K562 (cell line): ENCODE measurements at regions not wholly inside any gene's neighbourhood (a gene's known extent, or its start where the extent isn't known, plus 50 kb on each side); places are given as distances from the start of the nearest gene placed in this dataset.

Experiments
- ATAC-seq: fragments of 200-7000 bp; cut with Tn5 transposase; 3 replicates; pipeline ENCODE4 v1.9.1; 2020; ENCODE audit warnings: moderate library complexity
- BruUV-seq: library from RNA; stranded (reverse); fragments of 400-500 nt; replicated peaks from 2 replicates; lab custom pipeline; 2021; lab: Mats Ljungman, UMichigan
- CTCF ChIA-PET: fragments of 300-600 bp; formaldehyde crosslinking; extraction: SDS; loops from one replicate; lab custom pipeline; 2021; ENCODE audit warnings: low intra/inter-chr PET ratio; lab: Yijun Ruan, JAX
- POLR2A ChIA-PET: fragments of 300-600, 350-650 bp; sonication (Branson Sonifier 250); formaldehyde crosslinking; extraction: SDS; loops from one replicate; lab custom pipeline; 2021; ENCODE audit warnings: antibody characterized with exemption, inconsistent platforms; lab: Yijun Ruan, JAX
- DNase-seq, 4 experiments: peaks; one replicate each; pipeline versions ENCODE4 v3.0.0 to v3.0.0-alpha.2; 2011 to 2018; ENCODE audit warnings: low spot score in 3 of 4, mixed read lengths in 3 of 4; ENCODE audit errors: extremely low read depth in 1 of 4
- FAIRE-seq: peaks from 2 replicates; lab custom pipeline; 2011; peaks lifted over from hg19 to GRCh38; lab: Jason Lieb, UNC
- H2AFZ ChIP-seq: 2 replicates; pipeline ENCODE4 v1.6.0; 2011; ENCODE audit warnings: low read depth, low read length, control low read depth, inconsistent platforms
- H3K27ac ChIP-seq: fragments of 200-600 bp; 3 replicates; pipeline ENCODE4 v1.8.0; 2011; ENCODE audit warnings: low read depth, mild to moderate bottlenecking, control low read depth, inconsistent platforms, low read length, moderate library complexity, mixed read lengths; ENCODE audit errors: extremely low read depth
- H3K27me3 ChIP-seq, 2 experiments: fragments of 300-600 bp in 1 of 2; 2 replicates in 1 of 2; 3 replicates in 1 of 2; pipeline versions ENCODE4 v1.6.0 to v1.8.0; 2011; ENCODE audit warnings: inconsistent platforms in 2 of 2, low read length in 2 of 2, mild to moderate bottlenecking in 1 of 2, mixed read lengths in 1 of 2, moderate library complexity in 1 of 2; ENCODE audit not compliant: control insufficient read depth in 2 of 2, insufficient read depth in 2 of 2
- H3K36me3 ChIP-seq: fragments of 300-600 bp; 3 replicates; pipeline ENCODE4 v1.8.0; 2011; ENCODE audit warnings: mild to moderate bottlenecking, low read length, inconsistent platforms; ENCODE audit not compliant: control insufficient read depth, insufficient read depth
- H3K4me1 ChIP-seq, 2 experiments: fragments of 200-600 bp in 1 of 2; replicated peaks in 1 of 2; 2 replicates in 1 of 2; 3 replicates in 1 of 2; pipeline versions ENCODE4 v1.5.1 to v1.8.0; 2011; ENCODE audit warnings: inconsistent platforms in 2 of 2, low read length in 2 of 2, mild to moderate bottlenecking in 1 of 2, mixed read lengths in 1 of 2, moderate library complexity in 1 of 2; ENCODE audit not compliant: control insufficient read depth in 2 of 2, insufficient read depth in 2 of 2
- H3K4me2 ChIP-seq: 2 replicates; pipeline ENCODE4 v1.6.1; 2011; ENCODE audit warnings: low read length, control low read depth, inconsistent platforms, mixed read lengths; ENCODE audit not compliant: insufficient read depth
- H3K4me3 ChIP-seq: fragments of 200-600 bp; sonication (generic), shearing (Covaris generic); 2 replicates; pipeline ENCODE4 v1.5.1; 2016; ENCODE audit warnings: control low read depth, inconsistent platforms
- H3K79me2 ChIP-seq: fragments of 200-600 bp; 3 replicates; pipeline ENCODE4 v1.8.0; 2011; ENCODE audit warnings: low read length, inconsistent platforms; ENCODE audit not compliant: control insufficient read depth, insufficient read depth
- H3K9ac ChIP-seq, 2 experiments: 2 replicates each; pipeline versions ENCODE4 v1.6.0 to v1.6.1; 2011; ENCODE audit warnings: low read depth in 2 of 2, low read length in 2 of 2, control low read depth in 1 of 2, inconsistent platforms in 1 of 2, mild to moderate bottlenecking in 1 of 2, mixed read lengths in 1 of 2; ENCODE audit not compliant: insufficient read depth in 1 of 2
- H3K9me1 ChIP-seq: one replicate; pipeline ENCODE4 v1.6.0; 2011; ENCODE audit warnings: inconsistent platforms, mild to moderate bottlenecking, low read length, moderate library complexity; ENCODE audit not compliant: control insufficient read depth, insufficient read depth
- H3K9me3 ChIP-seq: replicated peaks from 2 replicates; pipeline ENCODE4 v1.5.1; 2011; ENCODE audit warnings: low read depth, low read length, inconsistent platforms; ENCODE audit not compliant: control insufficient read depth, insufficient read depth
- H4K20me1 ChIP-seq: replicated peaks from 2 replicates; pipeline ENCODE4 v1.6.1; 2011; ENCODE audit warnings: low read length, inconsistent platforms, mixed read lengths; ENCODE audit not compliant: control insufficient read depth, insufficient read depth
- ARID2 ChIP-seq: fragments of 450-650 bp; IDR thresholded peaks from 2 replicates; pipeline ENCODE4 v1.6.1; 2017; ENCODE audit warnings: antibody characterized with exemption, mild to moderate bottlenecking
- BRCA1 ChIP-seq, 2 experiments: fragments of 450-650 bp in 1 of 2; sonication (generic) in 1 of 2; formaldehyde crosslinking in 1 of 2; IDR thresholded peaks; 2 replicates each; pipeline versions ENCODE4 v1.5.0 to v1.6.1; 2017 to 2020; ENCODE audit warnings: mild to moderate bottlenecking in 1 of 2, missing genetic modification reagents in 1 of 2
- CBX5 ChIP-seq: IDR thresholded peaks from 2 replicates; pipeline ENCODE4 v1.6.1; 2014; ENCODE audit warnings: low read depth, borderline replicate concordance
- CSDE1 ChIP-seq, 2 experiments: fragments of 450-650 bp; IDR thresholded peaks; 2 replicates each; pipeline ENCODE4 v1.6.1; 2016; ENCODE audit warnings: mild to moderate bottlenecking in 1 of 2
- FOXA3 ChIP-seq, 2 experiments: fragments of 450-650 bp in 1 of 2; sonication (generic) in 1 of 2; formaldehyde crosslinking; IDR thresholded peaks in 1 of 2; conservative IDR thresholded peaks in 1 of 2; 2 replicates each; pipeline versions ENCODE4 v1.4.0 to v1.8.0; 2020 to 2022; ENCODE audit warnings: mild to moderate bottlenecking in 2 of 2, missing genetic modification reagents in 1 of 2
- ILF3 ChIP-seq: fragments of 450-650 bp; IDR thresholded peaks from 2 replicates; pipeline ENCODE4 v1.6.1; 2018; ENCODE audit warnings: antibody characterized with exemption, mild to moderate bottlenecking, moderate library complexity, borderline replicate concordance
- MXI1 ChIP-seq: IDR thresholded peaks from 2 replicates; pipeline ENCODE4 v1.6.1; 2011; ENCODE audit warnings: low read depth, mild to moderate bottlenecking, improper control_type of control experiment, low read length
- NR4A1 ChIP-seq, 2 experiments: fragments of 250-450 bp in 1 of 2; fragments of 450-650 bp in 1 of 2; sonication (Bioruptor Pico) in 1 of 2; IDR thresholded peaks; 2 replicates each; pipeline versions ENCODE4 v1.4.0 to v1.6.1; 2016 to 2020; ENCODE audit warnings: mild to moderate bottlenecking in 2 of 2, missing compliant biosample characterization in 1 of 2, missing genetic modification characterization in 1 of 2, moderate library complexity in 1 of 2
- SMC3 ChIP-seq: conservative IDR thresholded peaks from 2 replicates; pipeline ENCODE4 v1.6.1; 2011; ENCODE audit warnings: low read depth, low read length, improper control_type of control experiment; ENCODE audit not compliant: insufficient read depth
- SRSF9 ChIP-seq: fragments of 200-400 bp; formaldehyde crosslinking; IDR thresholded peaks from 2 replicates; pipeline ENCODE4 v1.6.1; 2017; ENCODE audit warnings: low read depth, low read length, borderline replicate concordance
- ZBTB8A ChIP-seq: fragments of 450-650 bp; IDR thresholded peaks from 2 replicates; pipeline ENCODE4 v1.6.1; 2018; ENCODE audit warnings: mild to moderate bottlenecking, moderate library complexity; ENCODE audit not compliant: partially characterized antibody
- WGBS: fragments of 100-300 bp; shearing (Covaris generic); methylation state at CpG from one replicate; pipeline ENCODE4 v1.1.6; 2016; ENCODE audit warnings: low coverage, mixed read lengths; ENCODE audit not compliant: insufficient coverage; ENCODE audit errors: missing lambda C conversion rate; 5-methylcytosine and 5-hydroxymethylcytosine counted together
- in situ Hi-C: fragments of 300-500 bp; cut with MboI; formaldehyde crosslinking; loops from 4 replicates; pipeline ENCODE4 v1.15.0; 2018; ENCODE audit warnings: inconsistent platforms, mixed read lengths
- intact Hi-C: fragments of 100-400 bp; cut with micrococcal nuclease; formaldehyde crosslinking; loops from 2 replicates; pipeline ENCODE4 v1.14.2; 2022

GRCh38 chr14:87178277-87178676, 814.7 kb downstream of the GALC start:
- ChIA-PET CTCF (no interaction called here), POLR2A (no interaction called here)
- H3K79me2 ChIP-seq = no peaks in the 10 kb centered on the region
- no peaks in the 10 kb centered on the region for H4K20me1 ChIP-seq
- no peak overlapping the region for H3K4me2 ChIP-seq
- H3K9me3 ChIP-seq = no peaks in the 10 kb centered on the region
- no peak overlapping the region for H3K4me3 ChIP-seq
- no TSS peak for BruUV-seq
- H3K9me1 ChIP-seq = no peaks in the 10 kb centered on the region
- no peak overlapping the region for H2AFZ ChIP-seq
- ATAC-seq = no peak
- H3K27ac ChIP-seq = no peak overlapping the region
- no peaks in the 10 kb centered on the region for H3K27me3 ChIP-seq
- no peak overlapping the region for H3K9ac ChIP-seq
- no peaks in the 10 kb centered on the region for H3K4me1 ChIP-seq
- FAIRE-seq = no peak
- in situ Hi-C loops = no loop called here
- intact Hi-C loops = no loop called here
- no peak for TF ChIP-seq FOXA3 (CRISPR knock-in tag; conservative IDR thresholded peaks at IDR 0.05 in 1 of 2, IDR thresholded peaks at IDR 0.05 in 1 of 2)
- no peak for TF ChIP-seq SMC3
- TF ChIP-seq MXI1 = no peak
- no peak for TF ChIP-seq SRSF9
- TF ChIP-seq ARID2 = no peak
- TF ChIP-seq CBX5 = no peak
- no peak for TF ChIP-seq ILF3
- TF ChIP-seq CSDE1 (IDR thresholded peaks at IDR 0.05) = no peak
- no peak for TF ChIP-seq NR4A1 (CRISPR knock-in tag; IDR thresholded peaks at IDR 0.05)
- no peak for TF ChIP-seq NR4A1 (tag; IDR thresholded peaks at IDR 0.05)
- no peak for TF ChIP-seq ZBTB8A
- no peak for TF ChIP-seq BRCA1 (IDR thresholded peaks at IDR 0.05)
- TF ChIP-seq BRCA1 (CRISPR knock-in tag; IDR thresholded peaks at IDR 0.05) = no peak
- TF ChIP-seq, all 486 proteins: peak for 0
- no peaks in the 10 kb centered on the region for H3K36me3 ChIP-seq
- no peak for DNase-seq
- WGBS = 0% methylated on average over 1 of the region's 1 CpG
